Thyroid gland (tissue), 4 donors: ENCODE measurements at regions not wholly inside any gene's neighbourhood (a gene's known extent, or its start where the extent isn't known, plus 50 kb on each side); places are given as distances from the start of the nearest gene placed in this dataset.
A peak's percentile ranks its signal among the peaks of the same experiment; 100 is the strongest.

Experiments used
- DNase-seq, 2 donors: peaks; one replicate each; pipeline ENCODE4 v3.0.0-alpha.2; 2019
- H3K27ac ChIP-seq, 3 donors: fragments of 200-600 bp; sonication (generic); 1 replicate in 2 of 3; 2 replicates in 1 of 3; pipeline ENCODE4 v1.5.1; 2016 to 2019; ENCODE audit warnings: mild to moderate bottlenecking in 1 of 3, moderate library complexity in 1 of 3
- H3K27me3 ChIP-seq: fragments of 200-600 bp; sonication (generic); one replicate; pipeline ENCODE4 v1.5.1; 2019
- H3K36me3 ChIP-seq, 2 donors: fragments of 200-600 bp; sonication (generic); one replicate each; pipeline ENCODE4 v1.5.1; 2016 to 2019
- H3K4me1 ChIP-seq, 2 donors: fragments of 200-600 bp; sonication (generic); one replicate each; pipeline ENCODE4 v1.5.1; 2017 to 2019
- H3K4me3 ChIP-seq, 3 donors: fragments of 200-600 bp; sonication (generic); replicated peaks in 1 of 3; 1 replicate in 2 of 3; 2 replicates in 1 of 3; pipeline ENCODE4 v1.5.1; 2016; ENCODE audit warnings: mild to moderate bottlenecking in 1 of 3
- H3K9me3 ChIP-seq: fragments of 200-600 bp; sonication (generic); one replicate; pipeline ENCODE4 v1.5.1; 2017
- CTCF ChIP-seq, 6 experiments: fragments of 200-600 bp in 3 of 6; fragments of 450-650 bp in 3 of 6; sonication (generic) in 3 of 6; IDR thresholded peaks; one replicate each; pipeline ENCODE4 v1.5.1; 2016 to 2019; ENCODE audit warnings: antibody characterized with exemption in 6 of 6, mild to moderate bottlenecking in 2 of 6, inconsistent platforms in 1 of 6, moderate library complexity in 1 of 6
- POLR2A ChIP-seq, 2 donors: fragments of 450-650 bp; IDR thresholded peaks; one replicate each; pipeline ENCODE4 v1.6.1; 2017; ENCODE audit warnings: antibody characterized with exemption in 2 of 2, mild to moderate bottlenecking in 2 of 2, moderate library complexity in 1 of 2
- WGBS, 2 donors: methylation state at CpG; one replicate each; pipeline ENCODE4 v1.1.5; 2017; 5-methylcytosine and 5-hydroxymethylcytosine counted together
- intact Hi-C: fragments of 100-400 bp; cut with DNase I; formaldehyde crosslinking; loops from one replicate; pipeline ENCODE4 v1.15.1; 2023

DNA sequence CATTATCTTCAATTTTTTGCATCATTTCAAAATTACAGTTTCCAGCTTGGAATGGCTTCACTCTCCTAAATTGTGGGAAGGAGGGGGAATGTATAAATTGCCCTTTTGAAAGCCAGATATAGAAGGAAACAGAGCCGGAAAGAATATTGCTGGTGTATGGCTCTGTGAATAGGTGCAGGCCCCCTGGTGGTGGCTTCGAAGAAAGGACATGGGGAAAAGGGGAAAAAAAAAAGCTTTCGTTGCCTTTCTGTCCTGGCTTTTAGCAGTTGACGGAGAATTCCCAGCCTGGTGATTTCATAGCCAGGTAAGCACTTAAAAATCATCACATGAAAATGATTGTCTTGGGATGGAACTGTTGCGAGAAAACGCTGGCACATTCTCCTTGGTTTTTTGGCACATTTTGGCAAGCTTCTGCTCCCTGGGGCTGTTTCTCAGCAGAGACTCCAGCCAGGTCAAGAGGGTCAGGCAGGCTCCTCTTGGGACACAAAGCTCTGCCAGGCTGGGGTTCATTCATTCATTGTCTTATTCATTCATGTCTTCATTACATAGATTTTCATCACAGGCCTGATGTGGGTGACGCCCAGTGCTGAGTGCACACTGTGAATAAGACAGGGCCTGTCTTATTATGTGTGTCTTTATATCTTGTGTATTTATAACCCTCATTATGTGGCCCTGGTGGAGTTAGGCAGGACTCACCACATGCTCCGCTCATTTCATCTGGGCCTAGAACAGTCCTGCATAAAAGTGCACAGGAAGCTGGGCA is 300.0 kb upstream of the TPM1 start:
- intact Hi-C loops: no loop called here
- WGBS, 2 donors: 24 to 26% methylated on average over 8 of the region's 8 CpGs

GRCh38 chr15:62745621-62746225 is 296.8 kb upstream of the TPM1 start:
- Histone ChIP-seq H3K4me1 (peaks cover 32 to 39% of the 10 kb centered on the region in 2 donors), H3K36me3 (no peaks in the 10 kb centered on the region), H3K27me3 (no peaks in the 10 kb centered on the region), H3K4me3 (no peak overlapping the region), H3K9me3 (no peaks in the 10 kb centered on the region), H3K27ac (no peak overlapping the region)
- intact Hi-C loops: no loop called here
- WGBS, 2 donors: 89 to 91% methylated on average over 8 of the region's 8 CpGs
- TF ChIP-seq CTCF (IDR thresholded peaks at IDR 0.05): no peak
- TF ChIP-seq POLR2A (IDR thresholded peaks at IDR 0.05): no peak
- DNase-seq: no peak

More for the DNA sequence above, 300.0 kb upstream of the TPM1 start:
- peaks cover 15 to 18% of the 10 kb centered on the region in 2 donors for H3K4me1 ChIP-seq
- H3K27ac ChIP-seq: peak overlapping the region; percentile 73 to 95 (median 84)
- peak; percentile 77 for DNase-seq
- no peak overlapping the region for H3K4me3 ChIP-seq
- TF ChIP-seq CTCF (IDR thresholded peaks at IDR 0.05) (peak; percentile 40 to 94 (median 83)), POLR2A (IDR thresholded peaks at IDR 0.05) (peak in 1 of 2 donors; percentile 16)
- no peaks in the 10 kb centered on the region for H3K27me3 ChIP-seq
- H3K36me3 ChIP-seq: peaks cover 0 to 11% of the 10 kb centered on the region in 2 donors
- no peaks in the 10 kb centered on the region for H3K9me3 ChIP-seq

DNA sequence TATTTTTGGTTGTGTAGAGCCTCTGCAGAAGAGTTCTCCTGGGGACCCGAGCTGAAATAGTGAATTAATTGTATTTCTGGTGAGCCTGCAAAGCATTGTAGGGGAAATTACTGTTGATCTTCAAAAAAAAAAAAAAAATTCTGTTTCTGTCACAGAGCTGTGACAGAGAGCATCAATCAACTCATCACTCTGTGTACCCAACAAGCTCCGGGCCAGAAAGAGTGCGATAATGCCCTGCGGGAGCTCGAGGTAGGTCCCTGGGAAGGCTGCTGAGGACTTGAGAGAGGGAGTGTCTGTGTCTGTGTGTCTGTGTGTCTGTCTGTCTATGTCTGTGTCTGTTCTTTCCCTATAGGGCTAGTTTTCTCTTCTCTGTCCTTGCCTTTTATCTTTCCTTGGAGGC is 294.4 kb upstream of the TPM1 start:
- DNase-seq: no peak
- H3K27me3 ChIP-seq: no peaks in the 10 kb centered on the region
- intact Hi-C loops: no loop called here
- WGBS, 2 donors: 90 to 91% methylated on average over 5 of the region's 5 CpGs
- H3K4me1 ChIP-seq: peaks cover 40 to 47% of the 10 kb centered on the region in 2 donors
- TF ChIP-seq CTCF (IDR thresholded peaks at IDR 0.05): no peak
- no peak for TF ChIP-seq POLR2A (IDR thresholded peaks at IDR 0.05)
- no peak overlapping the region for H3K4me3 ChIP-seq
- H3K36me3 ChIP-seq: no peaks in the 10 kb centered on the region
- no peaks in the 10 kb centered on the region for H3K9me3 ChIP-seq
- peak overlapping the region in 1 of 3 donors; percentile 97 for H3K27ac ChIP-seq

DNA sequence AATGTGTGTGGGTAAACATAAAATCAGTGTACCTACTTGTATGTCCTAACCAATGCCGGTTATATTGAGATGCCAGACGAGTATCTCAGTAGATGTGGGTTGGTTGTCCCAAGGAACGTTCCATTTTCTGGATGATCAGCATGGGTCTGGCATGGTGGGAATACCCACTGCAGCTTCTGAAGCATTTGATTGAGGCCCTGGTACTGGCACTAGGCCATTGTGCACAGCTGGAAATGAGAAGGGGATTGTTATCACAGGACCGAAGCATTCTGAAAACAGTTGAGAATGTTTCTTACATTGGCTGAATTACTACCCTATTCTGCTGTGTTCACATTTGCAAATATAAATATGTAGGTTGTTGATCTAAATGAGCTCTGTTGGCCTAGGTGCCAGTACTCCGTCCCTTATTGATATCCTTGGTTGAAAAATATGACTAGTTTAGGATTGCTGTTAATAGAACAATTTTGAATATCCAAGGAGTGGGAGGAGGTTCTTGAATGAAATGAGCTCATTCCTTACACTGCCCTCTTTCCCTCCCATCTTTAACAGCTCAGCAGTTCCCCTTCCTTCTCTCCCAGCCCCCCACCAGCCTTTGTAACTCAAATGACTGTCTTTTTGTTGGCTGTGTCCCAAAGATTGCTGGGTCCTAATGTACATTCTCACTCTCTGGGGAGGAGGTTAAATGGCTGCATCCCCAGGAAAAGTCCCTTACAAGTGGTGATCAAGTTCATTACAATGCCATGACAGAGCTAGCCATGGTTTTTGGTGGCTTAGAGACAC is 293.3 kb upstream of the TPM1 start:
- Histone ChIP-seq H3K9me3 (no peaks in the 10 kb centered on the region), H3K27me3 (no peaks in the 10 kb centered on the region), H3K27ac (peak overlapping the region; percentile 20 to 97 (median 85)), H3K36me3 (no peaks in the 10 kb centered on the region), H3K4me3 (no peak overlapping the region), H3K4me1 (peaks cover 50 to 54% of the 10 kb centered on the region in 2 donors)
- intact Hi-C loops: no loop called here
- TF ChIP-seq CTCF (IDR thresholded peaks at IDR 0.05): no peak
- WGBS, 2 donors: 76 to 78% methylated on average over 5 of the region's 5 CpGs
- DNase-seq: peak; percentile 43 to 62
